Hepatocyte (in vitro differentiated cells): ENCODE measurements at regions not wholly inside any gene's neighbourhood (a gene's known extent, or its start where the extent isn't known, plus 50 kb on each side); places are given as distances from the start of the nearest gene placed in this dataset.

ENCODE experiments used
- DNase-seq: peaks from one replicate; pipeline ENCODE4 v3.0.0-alpha.2; 2016; ENCODE audit warnings: low spot score
- H2AFZ ChIP-seq: fragments of 200-600 bp; sonication (generic); 2 replicates; pipeline ENCODE4 v1.6.0; 2016; ENCODE audit warnings: antibody characterized with exemption, mild to moderate bottlenecking
- H3K27ac ChIP-seq: fragments of 200-600 bp; sonication (generic); 2 replicates; pipeline ENCODE4 v1.5.1; 2016; ENCODE audit warnings: mild to moderate bottlenecking
- H3K27me3 ChIP-seq: fragments of 200-600 bp; sonication (generic); 2 replicates; pipeline ENCODE4 v1.6.1; 2016
- H3K36me3 ChIP-seq: fragments of 200-600 bp; sonication (generic); replicated peaks from 2 replicates; pipeline ENCODE4 v1.5.1; 2016; ENCODE audit warnings: low read depth; ENCODE audit not compliant: insufficient read depth
- H3K4me1 ChIP-seq: fragments of 200-600 bp; sonication (generic); 2 replicates; pipeline ENCODE4 v1.5.1; 2016; ENCODE audit warnings: mild to moderate bottlenecking, moderate library complexity; ENCODE audit not compliant: insufficient read depth
- H3K4me2 ChIP-seq: fragments of 200-600 bp; sonication (generic); 2 replicates; pipeline ENCODE4 v1.6.0; 2016
- H3K4me3 ChIP-seq: fragments of 200-600 bp; sonication (generic); 2 replicates; pipeline ENCODE4 v1.5.1; 2016; ENCODE audit warnings: mild to moderate bottlenecking
- H3K79me2 ChIP-seq: fragments of 200-600 bp; sonication (generic); 2 replicates; pipeline ENCODE4 v1.6.0; 2017; ENCODE audit warnings: mild to moderate bottlenecking
- H3K9me2 ChIP-seq: fragments of 200-600 bp; sonication (generic); replicated peaks from 2 replicates; pipeline ENCODE4 v1.6.0; 2017; ENCODE audit warnings: mild to moderate bottlenecking; ENCODE audit not compliant: insufficient read depth
- H3K9me3 ChIP-seq: fragments of 200-600 bp; sonication (generic); 2 replicates; pipeline ENCODE4 v1.5.1; 2016; ENCODE audit warnings: low read depth, mild to moderate bottlenecking
- H4K20me1 ChIP-seq: fragments of 200-600 bp; sonication (generic); 2 replicates; pipeline ENCODE4 v1.6.0; 2016; ENCODE audit warnings: mild to moderate bottlenecking; ENCODE audit not compliant: insufficient read depth, poor library complexity, severe bottlenecking
- EZH2 ChIP-seq: fragments of 200-600 bp; sonication (generic); IDR thresholded peaks from 2 replicates; pipeline ENCODE4 v1.6.1; 2016; ENCODE audit warnings: antibody characterized with exemption, mild to moderate bottlenecking, borderline replicate concordance
- EZH2phosphoT487 ChIP-seq: fragments of 200-600 bp; sonication (generic); IDR thresholded peaks from one replicate; pipeline ENCODE4 v1.6.1; 2018; ENCODE audit warnings: antibody characterized with exemption, mild to moderate bottlenecking, low read depth, moderate library complexity; ENCODE audit not compliant: unreplicated experiment, severe bottlenecking
- WGBS: methylation state at CpG from one replicate; pipeline ENCODE4 v1.1.6; 2016; ENCODE audit warnings: low lambda C conversion rate; ENCODE audit errors: missing lambda C conversion rate; 5-methylcytosine and 5-hydroxymethylcytosine counted together
- TF ChIP-seq, protein P1 (sequence below): fragments of 200-600 bp; sonication (generic); IDR thresholded peaks from 2 replicates; pipeline ENCODE4 v1.5.1; 2016; ENCODE audit warnings: antibody characterized with exemption, mild to moderate bottlenecking; ENCODE audit not compliant: poor library complexity

DNA sequence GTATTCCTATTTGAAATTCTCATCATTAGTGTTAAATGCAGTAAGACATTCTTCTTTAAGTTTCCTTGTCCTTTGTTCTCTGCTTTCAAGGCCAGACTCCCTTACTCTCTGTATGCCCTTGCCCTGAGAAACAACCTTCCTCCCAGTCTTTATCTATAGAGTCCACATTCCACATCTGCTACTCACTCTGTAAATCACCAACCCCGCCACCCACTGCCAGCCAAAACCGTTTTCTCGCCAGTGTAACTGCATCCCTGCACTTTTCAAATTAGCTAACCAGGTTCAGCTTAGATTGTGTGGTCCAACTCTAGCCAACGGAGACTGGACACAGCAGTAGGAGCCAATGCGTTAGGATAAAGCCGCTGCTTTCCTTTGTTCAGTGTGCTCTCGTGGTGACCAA is 402.4 kb upstream of the PDZRN3 start:
- WGBS: 23% methylated on average over 7 of the region's 7 CpGs
- no peak for TF ChIP-seq EZH2
- TF ChIP-seq, protein P1, sequence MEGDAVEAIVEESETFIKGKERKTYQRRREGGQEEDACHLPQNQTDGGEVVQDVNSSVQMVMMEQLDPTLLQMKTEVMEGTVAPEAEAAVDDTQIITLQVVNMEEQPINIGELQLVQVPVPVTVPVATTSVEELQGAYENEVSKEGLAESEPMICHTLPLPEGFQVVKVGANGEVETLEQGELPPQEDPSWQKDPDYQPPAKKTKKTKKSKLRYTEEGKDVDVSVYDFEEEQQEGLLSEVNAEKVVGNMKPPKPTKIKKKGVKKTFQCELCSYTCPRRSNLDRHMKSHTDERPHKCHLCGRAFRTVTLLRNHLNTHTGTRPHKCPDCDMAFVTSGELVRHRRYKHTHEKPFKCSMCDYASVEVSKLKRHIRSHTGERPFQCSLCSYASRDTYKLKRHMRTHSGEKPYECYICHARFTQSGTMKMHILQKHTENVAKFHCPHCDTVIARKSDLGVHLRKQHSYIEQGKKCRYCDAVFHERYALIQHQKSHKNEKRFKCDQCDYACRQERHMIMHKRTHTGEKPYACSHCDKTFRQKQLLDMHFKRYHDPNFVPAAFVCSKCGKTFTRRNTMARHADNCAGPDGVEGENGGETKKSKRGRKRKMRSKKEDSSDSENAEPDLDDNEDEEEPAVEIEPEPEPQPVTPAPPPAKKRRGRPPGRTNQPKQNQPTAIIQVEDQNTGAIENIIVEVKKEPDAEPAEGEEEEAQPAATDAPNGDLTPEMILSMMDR: no peak
- TF ChIP-seq EZH2phosphoT487: no peak
- H2AFZ ChIP-seq: no peak overlapping the region
- H3K4me2 ChIP-seq: peak overlapping the region; percentile 9
- DNase-seq: peak; percentile 55
- H4K20me1 ChIP-seq: no peaks in the 10 kb centered on the region
- H3K4me1 ChIP-seq: peaks cover 5% of the 10 kb centered on the region
- no peak overlapping the region for H3K4me3 ChIP-seq
- H3K27me3 ChIP-seq: no peaks in the 10 kb centered on the region
- H3K9me3 ChIP-seq: no peaks in the 10 kb centered on the region
- no peaks in the 10 kb centered on the region for H3K9me2 ChIP-seq
- no peaks in the 10 kb centered on the region for H3K36me3 ChIP-seq
- no peaks in the 10 kb centered on the region for H3K79me2 ChIP-seq
- no peak overlapping the region for H3K27ac ChIP-seq

DNA sequence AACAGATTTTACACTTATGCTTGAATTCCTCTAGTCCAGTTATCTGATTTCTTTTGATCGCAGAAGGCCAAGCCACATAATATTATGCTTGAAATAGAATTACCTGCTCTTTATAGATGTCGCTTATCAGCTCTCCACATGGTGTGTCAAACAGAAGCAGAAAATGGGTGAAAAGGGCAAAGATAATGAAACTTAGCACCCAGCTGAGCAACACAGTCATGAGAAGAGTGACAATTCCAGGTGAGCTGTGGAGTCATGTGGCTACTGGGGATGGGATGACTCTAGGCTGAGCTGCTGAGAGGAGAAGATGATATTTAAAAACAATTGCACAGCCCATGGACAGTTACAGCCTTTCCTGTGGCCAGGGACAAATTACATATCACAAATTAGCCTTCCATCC is 398.7 kb upstream of the PDZRN3 start:
- WGBS: 72% methylated on average over 2 of the region's 2 CpGs
- Histone ChIP-seq H3K9me3 (no peaks in the 10 kb centered on the region), H3K27me3 (no peaks in the 10 kb centered on the region), H3K79me2 (no peaks in the 10 kb centered on the region), H3K27ac (no peak overlapping the region), H3K4me3 (no peak overlapping the region), H3K36me3 (no peaks in the 10 kb centered on the region), H4K20me1 (no peaks in the 10 kb centered on the region), H2AFZ (no peak overlapping the region), H3K4me1 (peaks cover 5% of the 10 kb centered on the region), H3K9me2 (no peaks in the 10 kb centered on the region), H3K4me2 (no peak overlapping the region)
- peak; percentile 41 for DNase-seq
- TF ChIP-seq EZH2 (no peak), EZH2phosphoT487 (no peak)
- TF ChIP-seq, protein P1: no peak

DNA sequence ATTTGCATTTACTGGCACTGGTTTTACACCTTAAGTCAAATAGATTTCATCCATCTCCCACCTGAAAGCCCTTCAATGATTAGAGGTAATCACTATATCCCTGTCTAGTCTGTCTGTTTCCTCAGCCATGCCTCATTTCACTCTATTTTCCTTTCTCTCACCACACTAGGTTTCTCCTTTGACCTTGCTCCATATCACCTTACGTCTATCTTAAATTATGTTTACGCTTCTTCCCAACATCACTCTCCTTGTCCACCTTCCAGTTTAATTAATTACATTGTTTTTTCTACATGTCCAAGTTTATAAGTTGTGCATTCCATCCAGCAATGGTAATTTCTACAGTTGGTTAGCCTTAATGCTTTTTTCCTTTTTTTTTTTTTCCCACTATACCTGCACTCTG is 396.7 kb upstream of the PDZRN3 start:
- Histone ChIP-seq H3K4me1 (peaks cover under 1% of the 10 kb centered on the region), H3K27ac (no peak overlapping the region), H3K9me2 (no peaks in the 10 kb centered on the region), H3K9me3 (no peaks in the 10 kb centered on the region), H3K36me3 (no peaks in the 10 kb centered on the region), H4K20me1 (no peaks in the 10 kb centered on the region), H3K27me3 (no peaks in the 10 kb centered on the region), H3K79me2 (no peaks in the 10 kb centered on the region), H3K4me2 (no peak overlapping the region), H2AFZ (no peak overlapping the region), H3K4me3 (no peak overlapping the region)
- WGBS: 87% methylated on average over 2 of the region's 2 CpGs
- no peak for DNase-seq
- TF ChIP-seq EZH2 (no peak), EZH2phosphoT487 (no peak)
- TF ChIP-seq, protein P1: no peak
